ENCODE measurements at regions not wholly inside any gene's neighbourhood (a gene's known extent, or its start where the extent isn't known, plus 50 kb on each side); places are given as distances from the start of the nearest gene placed in this dataset.

DNA sequence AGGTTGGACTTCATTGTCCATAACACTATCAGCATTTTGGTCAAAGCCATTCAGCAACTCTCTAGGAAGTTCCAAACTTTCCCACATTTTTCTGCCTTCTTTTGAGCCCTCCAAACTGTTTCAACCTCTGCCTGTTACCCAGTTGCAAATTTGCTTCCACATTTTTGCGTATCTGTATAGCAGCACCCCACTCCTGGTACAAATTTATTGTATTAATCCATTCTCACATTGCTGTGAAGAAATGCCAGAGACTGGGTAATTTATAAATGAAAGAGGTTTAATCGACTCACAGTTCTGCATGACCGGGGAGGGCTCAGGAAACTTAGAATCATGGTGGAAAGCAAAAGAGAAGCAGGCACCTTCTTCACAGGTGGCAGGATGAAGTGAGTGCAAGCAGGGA, 198.8 kb downstream of the MTERF1 start:
- TF ChIP-seq, protein P1, sequence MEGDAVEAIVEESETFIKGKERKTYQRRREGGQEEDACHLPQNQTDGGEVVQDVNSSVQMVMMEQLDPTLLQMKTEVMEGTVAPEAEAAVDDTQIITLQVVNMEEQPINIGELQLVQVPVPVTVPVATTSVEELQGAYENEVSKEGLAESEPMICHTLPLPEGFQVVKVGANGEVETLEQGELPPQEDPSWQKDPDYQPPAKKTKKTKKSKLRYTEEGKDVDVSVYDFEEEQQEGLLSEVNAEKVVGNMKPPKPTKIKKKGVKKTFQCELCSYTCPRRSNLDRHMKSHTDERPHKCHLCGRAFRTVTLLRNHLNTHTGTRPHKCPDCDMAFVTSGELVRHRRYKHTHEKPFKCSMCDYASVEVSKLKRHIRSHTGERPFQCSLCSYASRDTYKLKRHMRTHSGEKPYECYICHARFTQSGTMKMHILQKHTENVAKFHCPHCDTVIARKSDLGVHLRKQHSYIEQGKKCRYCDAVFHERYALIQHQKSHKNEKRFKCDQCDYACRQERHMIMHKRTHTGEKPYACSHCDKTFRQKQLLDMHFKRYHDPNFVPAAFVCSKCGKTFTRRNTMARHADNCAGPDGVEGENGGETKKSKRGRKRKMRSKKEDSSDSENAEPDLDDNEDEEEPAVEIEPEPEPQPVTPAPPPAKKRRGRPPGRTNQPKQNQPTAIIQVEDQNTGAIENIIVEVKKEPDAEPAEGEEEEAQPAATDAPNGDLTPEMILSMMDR (IDR thresholded peaks at IDR 0.05), result no peak
- TF ChIP-seq EP300 (IDR thresholded peaks at IDR 0.05) (no peak), POLR2AphosphoS5 (IDR thresholded peaks at IDR 0.05) (no peak), POLR2A (IDR thresholded peaks at IDR 0.05) (no peak)
